ENCODE measurements at regions not wholly inside any gene's neighbourhood (a gene's known extent, or its start where the extent isn't known, plus 50 kb on each side); places are given as distances from the start of the nearest gene placed in this dataset.

DNA sequence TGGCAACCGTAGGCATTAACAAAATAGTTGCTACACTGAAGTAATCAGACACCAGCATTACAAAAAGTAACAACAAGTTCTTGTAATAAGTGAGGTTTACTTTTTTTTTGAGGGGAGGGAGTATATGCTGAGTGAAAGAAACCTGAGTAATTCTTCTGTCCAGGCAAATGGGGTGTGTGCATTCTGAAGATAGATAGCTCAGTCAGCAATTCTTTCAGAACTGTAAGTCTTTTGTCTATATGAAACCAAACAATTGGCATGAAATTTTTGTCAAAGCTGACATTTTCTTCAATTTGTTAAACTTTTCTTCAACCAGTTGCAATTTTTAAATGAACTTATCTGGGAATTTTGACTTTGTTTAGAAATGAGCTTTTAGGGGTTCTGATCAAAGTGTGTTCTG lies 208.1 kb upstream of the THSD7B start:
- Histone ChIP-seq H3K36me3 (ENCODE audit: control insufficient read depth in 2 of 2, insufficient read depth in 1 of 2, low read length in 2 of 2) (no peaks in the 10 kb centered on the region), H3K4me1 (ENCODE audit: control insufficient read depth, insufficient read depth, low read length) (no peaks in the 10 kb centered on the region), H3K9me3 (ENCODE audit: control insufficient read depth, insufficient read depth, low read depth, low read length) (no peaks in the 10 kb centered on the region), H3K27ac (ENCODE audit: extremely low read depth, low read depth, low read length) (no peak overlapping the region), H3K4me3 (ENCODE audit: low read depth, low read length) (no peak overlapping the region)
- POLR2A ChIA-PET = no interaction called here
- CTCF ChIA-PET = no interaction called here
- no peak for TF ChIP-seq GLIS1 (tag by site-specific recombination; IDR thresholded peaks at IDR 0.05)

DNA sequence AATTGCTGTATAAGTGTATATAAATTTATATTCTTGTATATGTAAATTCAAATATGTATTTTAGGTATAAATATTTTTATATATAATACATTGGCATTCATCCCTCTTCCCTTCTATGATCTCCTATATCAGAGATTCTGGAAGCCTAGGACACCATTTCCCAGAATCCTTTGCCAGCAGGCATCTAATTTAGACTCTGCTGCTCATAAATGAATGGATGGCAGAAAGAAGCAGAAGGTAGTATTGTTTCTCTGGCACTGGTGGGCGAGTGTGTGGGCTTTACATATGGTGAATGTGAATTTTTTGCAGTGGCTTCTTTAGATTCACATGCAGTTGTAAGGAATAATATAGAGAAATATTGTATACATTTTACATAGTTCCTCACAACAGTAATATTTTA lies 215.2 kb upstream of the THSD7B start:
- Histone ChIP-seq H3K9me3 (ENCODE audit: control insufficient read depth, insufficient read depth, low read depth, low read length) (no peaks in the 10 kb centered on the region), H3K4me3 (ENCODE audit: low read depth, low read length) (no peak overlapping the region), H3K36me3 (ENCODE audit: control insufficient read depth in 2 of 2, insufficient read depth in 1 of 2, low read length in 2 of 2) (no peaks in the 10 kb centered on the region), H3K27ac (ENCODE audit: extremely low read depth, low read depth, low read length) (no peak overlapping the region), H3K4me1 (ENCODE audit: control insufficient read depth, insufficient read depth, low read length) (no peaks in the 10 kb centered on the region)
- ChIA-PET POLR2A (no interaction called here), CTCF (no interaction called here)
- TF ChIP-seq, protein P1, sequence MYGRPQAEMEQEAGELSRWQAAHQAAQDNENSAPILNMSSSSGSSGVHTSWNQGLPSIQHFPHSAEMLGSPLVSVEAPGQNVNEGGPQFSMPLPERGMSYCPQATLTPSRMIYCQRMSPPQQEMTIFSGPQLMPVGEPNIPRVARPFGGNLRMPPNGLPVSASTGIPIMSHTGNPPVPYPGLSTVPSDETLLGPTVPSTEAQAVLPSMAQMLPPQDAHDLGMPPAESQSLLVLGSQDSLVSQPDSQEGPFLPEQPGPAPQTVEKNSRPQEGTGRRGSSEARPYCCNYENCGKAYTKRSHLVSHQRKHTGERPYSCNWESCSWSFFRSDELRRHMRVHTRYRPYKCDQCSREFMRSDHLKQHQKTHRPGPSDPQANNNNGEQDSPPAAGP (tag by site-specific recombination; IDR thresholded peaks at IDR 0.05) = no peak
- TF ChIP-seq, protein P2, sequence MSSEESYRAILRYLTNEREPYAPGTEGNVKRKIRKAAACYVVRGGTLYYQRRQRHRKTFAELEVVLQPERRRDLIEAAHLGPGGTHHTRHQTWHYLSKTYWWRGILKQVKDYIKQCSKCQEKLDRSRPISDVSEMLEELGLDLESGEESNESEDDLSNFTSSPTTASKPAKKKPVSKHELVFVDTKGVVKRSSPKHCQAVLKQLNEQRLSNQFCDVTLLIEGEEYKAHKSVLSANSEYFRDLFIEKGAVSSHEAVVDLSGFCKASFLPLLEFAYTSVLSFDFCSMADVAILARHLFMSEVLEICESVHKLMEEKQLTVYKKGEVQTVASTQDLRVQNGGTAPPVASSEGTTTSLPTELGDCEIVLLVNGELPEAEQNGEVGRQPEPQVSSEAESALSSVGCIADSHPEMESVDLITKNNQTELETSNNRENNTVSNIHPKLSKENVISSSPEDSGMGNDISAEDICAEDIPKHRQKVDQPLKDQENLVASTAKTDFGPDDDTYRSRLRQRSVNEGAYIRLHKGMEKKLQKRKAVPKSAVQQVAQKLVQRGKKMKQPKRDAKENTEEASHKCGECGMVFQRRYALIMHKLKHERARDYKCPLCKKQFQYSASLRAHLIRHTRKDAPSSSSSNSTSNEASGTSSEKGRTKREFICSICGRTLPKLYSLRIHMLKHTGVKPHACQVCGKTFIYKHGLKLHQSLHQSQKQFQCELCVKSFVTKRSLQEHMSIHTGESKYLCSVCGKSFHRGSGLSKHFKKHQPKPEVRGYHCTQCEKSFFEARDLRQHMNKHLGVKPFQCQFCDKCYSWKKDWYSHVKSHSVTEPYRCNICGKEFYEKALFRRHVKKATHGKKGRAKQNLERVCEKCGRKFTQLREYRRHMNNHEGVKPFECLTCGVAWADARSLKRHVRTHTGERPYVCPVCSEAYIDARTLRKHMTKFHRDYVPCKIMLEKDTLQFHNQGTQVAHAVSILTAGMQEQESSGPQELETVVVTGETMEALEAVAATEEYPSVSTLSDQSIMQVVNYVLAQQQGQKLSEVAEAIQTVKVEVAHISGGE (tag by site-specific recombination; conservative IDR thresholded peaks at IDR 0.05; ENCODE audit: low read depth) = no peak
- TF ChIP-seq ZNF707 (tag by site-specific recombination; IDR thresholded peaks at IDR 0.05) = no peak
- TF ChIP-seq, protein P3, sequence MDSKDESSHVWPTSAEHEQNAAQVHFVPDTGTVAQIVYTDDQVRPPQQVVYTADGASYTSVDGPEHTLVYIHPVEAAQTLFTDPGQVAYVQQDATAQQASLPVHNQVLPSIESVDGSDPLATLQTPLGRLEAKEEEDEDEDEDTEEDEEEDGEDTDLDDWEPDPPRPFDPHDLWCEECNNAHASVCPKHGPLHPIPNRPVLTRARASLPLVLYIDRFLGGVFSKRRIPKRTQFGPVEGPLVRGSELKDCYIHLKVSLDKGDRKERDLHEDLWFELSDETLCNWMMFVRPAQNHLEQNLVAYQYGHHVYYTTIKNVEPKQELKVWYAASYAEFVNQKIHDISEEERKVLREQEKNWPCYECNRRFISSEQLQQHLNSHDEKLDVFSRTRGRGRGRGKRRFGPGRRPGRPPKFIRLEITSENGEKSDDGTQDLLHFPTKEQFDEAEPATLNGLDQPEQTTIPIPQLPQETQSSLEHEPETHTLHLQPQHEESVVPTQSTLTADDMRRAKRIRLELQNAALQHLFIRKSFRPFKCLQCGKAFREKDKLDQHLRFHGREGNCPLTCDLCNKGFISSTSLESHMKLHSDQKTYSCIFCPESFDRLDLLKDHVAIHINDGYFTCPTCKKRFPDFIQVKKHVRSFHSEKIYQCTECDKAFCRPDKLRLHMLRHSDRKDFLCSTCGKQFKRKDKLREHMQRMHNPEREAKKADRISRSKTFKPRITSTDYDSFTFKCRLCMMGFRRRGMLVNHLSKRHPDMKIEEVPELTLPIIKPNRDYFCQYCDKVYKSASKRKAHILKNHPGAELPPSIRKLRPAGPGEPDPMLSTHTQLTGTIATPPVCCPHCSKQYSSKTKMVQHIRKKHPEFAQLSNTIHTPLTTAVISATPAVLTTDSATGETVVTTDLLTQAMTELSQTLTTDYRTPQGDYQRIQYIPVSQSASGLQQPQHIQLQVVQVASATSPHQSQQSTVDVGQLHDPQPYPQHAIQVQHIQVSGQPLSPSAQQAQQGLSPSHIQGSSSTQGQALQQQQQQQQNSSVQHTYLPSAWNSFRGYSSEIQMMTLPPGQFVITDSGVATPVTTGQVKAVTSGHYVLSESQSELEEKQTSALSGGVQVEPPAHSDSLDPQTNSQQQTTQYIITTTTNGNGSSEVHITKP (tag by site-specific recombination; IDR thresholded peaks at IDR 0.05) = no peak
- TF ChIP-seq ZNF184 (tag by site-specific recombination; IDR thresholded peaks at IDR 0.05) = no peak
- TF ChIP-seq ZNF654 (tag by site-specific recombination; IDR thresholded peaks at IDR 0.05; ENCODE audit: low read depth) = no peak
- TF ChIP-seq ZNF248 (tag by site-specific recombination; IDR thresholded peaks at IDR 0.05) = no peak
- TF ChIP-seq ZNF391 (tag by site-specific recombination; IDR thresholded peaks at IDR 0.05; ENCODE audit: borderline replicate concordance, low read depth) = no peak
- TF ChIP-seq SCRT2 (tag by site-specific recombination; IDR thresholded peaks at IDR 0.05) = no peak

DNA sequence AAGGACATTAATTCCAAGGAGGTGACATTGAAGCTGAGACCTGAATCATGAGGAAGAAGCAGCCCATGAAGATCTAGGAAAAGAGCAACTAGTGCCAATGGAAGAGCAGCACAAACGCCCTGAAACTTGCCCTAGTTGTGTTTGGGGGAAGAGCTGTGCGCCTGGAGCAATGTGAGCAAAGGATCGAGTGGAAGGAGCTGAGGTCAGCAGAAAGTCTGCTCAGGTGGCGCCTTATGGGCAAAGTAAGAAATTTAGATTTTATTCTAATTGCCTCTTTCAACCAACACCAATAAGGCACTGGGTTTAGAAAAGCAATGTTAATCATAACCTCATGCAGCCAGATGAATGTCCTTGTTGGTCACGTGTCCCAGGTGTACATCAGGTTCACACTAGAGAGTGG lies 226.0 kb upstream of the THSD7B start:
- Histone ChIP-seq H3K4me1 (ENCODE audit: control insufficient read depth, insufficient read depth, low read length) (no peaks in the 10 kb centered on the region), H3K36me3 (ENCODE audit: control insufficient read depth in 2 of 2, insufficient read depth in 1 of 2, low read length in 2 of 2) (no peaks in the 10 kb centered on the region), H3K9me3 (ENCODE audit: control insufficient read depth, insufficient read depth, low read depth, low read length) (no peaks in the 10 kb centered on the region), H3K4me3 (ENCODE audit: low read depth, low read length) (no peak overlapping the region), H3K27ac (ENCODE audit: extremely low read depth, low read depth, low read length) (no peak overlapping the region)
- CTCF ChIA-PET = no interaction called here
- POLR2A ChIA-PET = no interaction called here
- TF ChIP-seq ZNF169 (tag by site-specific recombination; IDR thresholded peaks at IDR 0.05) = no peak
- TF ChIP-seq, protein P4, sequence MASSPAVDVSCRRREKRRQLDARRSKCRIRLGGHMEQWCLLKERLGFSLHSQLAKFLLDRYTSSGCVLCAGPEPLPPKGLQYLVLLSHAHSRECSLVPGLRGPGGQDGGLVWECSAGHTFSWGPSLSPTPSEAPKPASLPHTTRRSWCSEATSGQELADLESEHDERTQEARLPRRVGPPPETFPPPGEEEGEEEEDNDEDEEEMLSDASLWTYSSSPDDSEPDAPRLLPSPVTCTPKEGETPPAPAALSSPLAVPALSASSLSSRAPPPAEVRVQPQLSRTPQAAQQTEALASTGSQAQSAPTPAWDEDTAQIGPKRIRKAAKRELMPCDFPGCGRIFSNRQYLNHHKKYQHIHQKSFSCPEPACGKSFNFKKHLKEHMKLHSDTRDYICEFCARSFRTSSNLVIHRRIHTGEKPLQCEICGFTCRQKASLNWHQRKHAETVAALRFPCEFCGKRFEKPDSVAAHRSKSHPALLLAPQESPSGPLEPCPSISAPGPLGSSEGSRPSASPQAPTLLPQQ (tag by site-specific recombination; IDR thresholded peaks at IDR 0.05) = no peak
- TF ChIP-seq ZNF670 (tag by site-specific recombination; IDR thresholded peaks at IDR 0.05; ENCODE audit: low read depth) = no peak
- TF ChIP-seq, protein P5, sequence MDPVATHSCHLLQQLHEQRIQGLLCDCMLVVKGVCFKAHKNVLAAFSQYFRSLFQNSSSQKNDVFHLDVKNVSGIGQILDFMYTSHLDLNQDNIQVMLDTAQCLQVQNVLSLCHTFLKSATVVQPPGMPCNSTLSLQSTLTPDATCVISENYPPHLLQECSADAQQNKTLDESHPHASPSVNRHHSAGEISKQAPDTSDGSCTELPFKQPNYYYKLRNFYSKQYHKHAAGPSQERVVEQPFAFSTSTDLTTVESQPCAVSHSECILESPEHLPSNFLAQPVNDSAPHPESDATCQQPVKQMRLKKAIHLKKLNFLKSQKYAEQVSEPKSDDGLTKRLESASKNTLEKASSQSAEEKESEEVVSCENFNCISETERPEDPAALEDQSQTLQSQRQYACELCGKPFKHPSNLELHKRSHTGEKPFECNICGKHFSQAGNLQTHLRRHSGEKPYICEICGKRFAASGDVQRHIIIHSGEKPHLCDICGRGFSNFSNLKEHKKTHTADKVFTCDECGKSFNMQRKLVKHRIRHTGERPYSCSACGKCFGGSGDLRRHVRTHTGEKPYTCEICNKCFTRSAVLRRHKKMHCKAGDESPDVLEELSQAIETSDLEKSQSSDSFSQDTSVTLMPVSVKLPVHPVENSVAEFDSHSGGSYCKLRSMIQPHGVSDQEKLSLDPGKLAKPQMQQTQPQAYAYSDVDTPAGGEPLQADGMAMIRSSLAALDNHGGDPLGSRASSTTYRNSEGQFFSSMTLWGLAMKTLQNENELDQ (tag by site-specific recombination; IDR thresholded peaks at IDR 0.05; ENCODE audit: low read depth) = no peak
- no peak for TF ChIP-seq HOXC10 (CRISPR knock-in tag; IDR thresholded peaks at IDR 0.05)
- TF ChIP-seq, protein P6, sequence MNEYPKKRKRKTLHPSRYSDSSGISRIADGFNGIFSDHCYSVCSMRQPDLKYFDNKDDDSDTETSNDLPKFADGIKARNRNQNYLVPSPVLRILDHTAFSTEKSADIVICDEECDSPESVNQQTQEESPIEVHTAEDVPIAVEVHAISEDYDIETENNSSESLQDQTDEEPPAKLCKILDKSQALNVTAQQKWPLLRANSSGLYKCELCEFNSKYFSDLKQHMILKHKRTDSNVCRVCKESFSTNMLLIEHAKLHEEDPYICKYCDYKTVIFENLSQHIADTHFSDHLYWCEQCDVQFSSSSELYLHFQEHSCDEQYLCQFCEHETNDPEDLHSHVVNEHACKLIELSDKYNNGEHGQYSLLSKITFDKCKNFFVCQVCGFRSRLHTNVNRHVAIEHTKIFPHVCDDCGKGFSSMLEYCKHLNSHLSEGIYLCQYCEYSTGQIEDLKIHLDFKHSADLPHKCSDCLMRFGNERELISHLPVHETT (tag by site-specific recombination; IDR thresholded peaks at IDR 0.05) = no peak
- TF ChIP-seq PRDM1 (tag by site-specific recombination; IDR thresholded peaks at IDR 0.05) = no peak
- TF ChIP-seq ZNF221 (tag by site-specific recombination; IDR thresholded peaks at IDR 0.05; ENCODE audit: borderline replicate concordance) = no peak
- TF ChIP-seq ZNF341 (tag by site-specific recombination; IDR thresholded peaks at IDR 0.05; ENCODE audit: low read depth) = no peak
